ENCODE measurements at regions not wholly inside any gene's neighbourhood (a gene's known extent, or its start where the extent isn't known, plus 50 kb on each side); places are given as distances from the start of the nearest gene placed in this dataset.
A peak's percentile ranks its signal among the peaks of the same experiment; 100 is the strongest.

- peak; percentile 29; the same call in 1 of the 2 replicates for TF ChIP-seq PML (IDR thresholded peaks at IDR 0.05; ENCODE audit: low read length)
- TF ChIP-seq ESRRA (IDR thresholded peaks at IDR 0.05; ENCODE audit: low read length): no peak
- TF ChIP-seq BMI1 (IDR thresholded peaks at IDR 0.05; ENCODE audit: borderline replicate concordance): no peak
- peak; percentile 90; the same call in 1 of the 2 replicates for TF ChIP-seq MTA3 (IDR thresholded peaks at IDR 0.05; ENCODE audit: borderline replicate concordance, low read length)
- no peak for TF ChIP-seq PAX8 (IDR thresholded peaks at IDR 0.05)
- TF ChIP-seq, protein P1, sequence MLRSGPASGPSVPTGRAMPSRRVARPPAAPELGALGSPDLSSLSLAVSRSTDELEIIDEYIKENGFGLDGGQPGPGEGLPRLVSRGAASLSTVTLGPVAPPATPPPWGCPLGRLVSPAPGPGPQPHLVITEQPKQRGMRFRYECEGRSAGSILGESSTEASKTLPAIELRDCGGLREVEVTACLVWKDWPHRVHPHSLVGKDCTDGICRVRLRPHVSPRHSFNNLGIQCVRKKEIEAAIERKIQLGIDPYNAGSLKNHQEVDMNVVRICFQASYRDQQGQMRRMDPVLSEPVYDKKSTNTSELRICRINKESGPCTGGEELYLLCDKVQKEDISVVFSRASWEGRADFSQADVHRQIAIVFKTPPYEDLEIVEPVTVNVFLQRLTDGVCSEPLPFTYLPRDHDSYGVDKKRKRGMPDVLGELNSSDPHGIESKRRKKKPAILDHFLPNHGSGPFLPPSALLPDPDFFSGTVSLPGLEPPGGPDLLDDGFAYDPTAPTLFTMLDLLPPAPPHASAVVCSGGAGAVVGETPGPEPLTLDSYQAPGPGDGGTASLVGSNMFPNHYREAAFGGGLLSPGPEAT (IDR thresholded peaks at IDR 0.05; ENCODE audit: low read depth): peak; percentile 32; the same call in 1 of the 2 replicates
- TF ChIP-seq ETV6 (conservative IDR thresholded peaks at IDR 0.05 in 1 of 2, IDR thresholded peaks at IDR 0.05 in 1 of 2; ENCODE audit: borderline replicate concordance in 1 of 2, low read depth in 1 of 2): peak in 1 of 2 experiments; percentile 29; a peak in 1 of 4 replicates
- no peak for TF ChIP-seq NR2C2 (IDR thresholded peaks at IDR 0.05; ENCODE audit: borderline replicate concordance, control insufficient read depth, insufficient read length, low read depth)
- 0 out of 2 replicates have a peak, but pooled peaks have one; percentile 27 for TF ChIP-seq DPF2 (IDR thresholded peaks at IDR 0.05)
- TF ChIP-seq NFIC (IDR thresholded peaks at IDR 0.05; ENCODE audit: low read depth, low read length): peak; percentile 67; the same call in 1 of the 2 replicates
- TF ChIP-seq EGR1 (IDR thresholded peaks at IDR 0.05; ENCODE audit: borderline replicate concordance in 1 of 2, low read depth in 2 of 2, low read length in 2 of 2): no peak
- no peak for TF ChIP-seq HDGF (IDR thresholded peaks at IDR 0.05)
- TF ChIP-seq IKZF2 (IDR thresholded peaks at IDR 0.05): peak; percentile 80 to 83
- TF ChIP-seq BCL11A (IDR thresholded peaks at IDR 0.05; ENCODE audit: low read depth, low read length): peak; percentile 60; the same call in 1 of the 2 replicates
- peak; percentile 31; the same call in 1 of the 2 replicates for TF ChIP-seq MXI1 (IDR thresholded peaks at IDR 0.05; ENCODE audit: low read depth, low read length)
- peak; percentile 96 for TF ChIP-seq SPI1 (IDR thresholded peaks at IDR 0.05; ENCODE audit: borderline replicate concordance, insufficient read depth, low read depth, low read length)
- no peak for TF ChIP-seq SREBF2 (IDR thresholded peaks at IDR 0.05; ENCODE audit: low read length)
- TF ChIP-seq EP300 (IDR thresholded peaks at IDR 0.05; ENCODE audit: borderline replicate concordance in 1 of 2, control insufficient read depth in 1 of 2, low read depth in 2 of 2, low read length in 2 of 2): peak; percentile 63 to 69; a peak in 2 of 4 replicates
- TF ChIP-seq SIN3A (IDR thresholded peaks at IDR 0.05; ENCODE audit: low read depth, low read length): no peak
- no peak for TF ChIP-seq CTCF (IDR thresholded peaks at IDR 0.05 in 2 of 3, conservative IDR thresholded peaks at IDR 0.05 in 1 of 3; ENCODE audit: control insufficient read depth in 2 of 3, extremely low read depth in 1 of 3, insufficient read depth in 1 of 3, low read depth in 3 of 3, low read length in 3 of 3)
- TF ChIP-seq EED (IDR thresholded peaks at IDR 0.05; ENCODE audit: low read depth): peak; percentile 82
- no peak for TF ChIP-seq CEBPB (IDR thresholded peaks at IDR 0.05; ENCODE audit: borderline replicate concordance in 1 of 2, low read depth in 2 of 2, low read length in 2 of 2)
- TF ChIP-seq JUNB (IDR thresholded peaks at IDR 0.05): peak; percentile 26; the same call in 1 of the 2 replicates
- TF ChIP-seq TCF3 (IDR thresholded peaks at IDR 0.05; ENCODE audit: borderline replicate concordance, insufficient read depth, low read depth, low read length): 0 out of 2 replicates have a peak, but pooled peaks have one; percentile 20
- peak; percentile 32; the same call in 1 of the 2 replicates for TF ChIP-seq CBX5 (IDR thresholded peaks at IDR 0.05; ENCODE audit: low read depth)
- peak; percentile 71 for TF ChIP-seq RUNX3 (IDR thresholded peaks at IDR 0.05; ENCODE audit: low read length)
- TF ChIP-seq MYB (IDR thresholded peaks at IDR 0.05; ENCODE audit: borderline replicate concordance, low read depth, low read length): peak; percentile 56; the same call in 1 of the 2 replicates
- peak; percentile 88 for TF ChIP-seq YY1 (IDR thresholded peaks at IDR 0.05; ENCODE audit: low read depth, low read length)
- 0 out of 2 replicates have a peak, but pooled peaks have one; percentile 29 for TF ChIP-seq FOXM1 (IDR thresholded peaks at IDR 0.05; ENCODE audit: low read depth, low read length)
- TF ChIP-seq SUZ12 (IDR thresholded peaks at IDR 0.05; ENCODE audit: unreplicated experiment): no peak
Observed at GRCh38 chr13:40207001-40207478, 459.4 kb downstream of the FOXO1 start (continued).
